ENCODE measurements at regions not wholly inside any gene's neighbourhood (a gene's known extent, or its start where the extent isn't known, plus 50 kb on each side); places are given as distances from the start of the nearest gene placed in this dataset.

GRCh38 chr3:72340476-72341379, 507.5 kb downstream of the SHQ1 start:
- no peaks in the 10 kb centered on the region for H3K36me3 ChIP-seq (ENCODE audit: insufficient read depth, low read length)
- peaks cover 47% of the 10 kb centered on the region for H3K4me1 ChIP-seq (ENCODE audit: insufficient read depth, low read length)
- H3K27ac ChIP-seq (ENCODE audit: low read depth, low read length), result no peak overlapping the region
- H3K27me3 ChIP-seq (ENCODE audit: control insufficient read depth in 1 of 2, insufficient read depth in 2 of 2, low read length in 2 of 2), result no peaks in the 10 kb centered on the region
- H3K9me3 ChIP-seq (ENCODE audit: low read length), result no peaks in the 10 kb centered on the region
- no peak overlapping the region for H3K4me3 ChIP-seq (ENCODE audit: low read depth in 1 of 2, low read length in 2 of 2)
- H3K9ac ChIP-seq (ENCODE audit: low read length), result no peak overlapping the region

- Histone ChIP-seq H3K27ac (ENCODE audit: low read depth, low read length) (no peak overlapping the region), H3K4me3 (ENCODE audit: low read depth in 1 of 2, low read length in 2 of 2) (no peak overlapping the region), H3K9ac (ENCODE audit: low read length) (no peak overlapping the region), H3K4me1 (ENCODE audit: insufficient read depth, low read length) (peaks cover 49% of the 10 kb centered on the region), H3K27me3 (ENCODE audit: control insufficient read depth in 1 of 2, insufficient read depth in 2 of 2, low read length in 2 of 2) (no peaks in the 10 kb centered on the region), H3K9me3 (ENCODE audit: low read length) (no peaks in the 10 kb centered on the region), H3K36me3 (ENCODE audit: insufficient read depth, low read length) (no peaks in the 10 kb centered on the region)
Measured at GRCh38 chr3:72340056-72340455, 508.2 kb downstream of the SHQ1 start.

DNA sequence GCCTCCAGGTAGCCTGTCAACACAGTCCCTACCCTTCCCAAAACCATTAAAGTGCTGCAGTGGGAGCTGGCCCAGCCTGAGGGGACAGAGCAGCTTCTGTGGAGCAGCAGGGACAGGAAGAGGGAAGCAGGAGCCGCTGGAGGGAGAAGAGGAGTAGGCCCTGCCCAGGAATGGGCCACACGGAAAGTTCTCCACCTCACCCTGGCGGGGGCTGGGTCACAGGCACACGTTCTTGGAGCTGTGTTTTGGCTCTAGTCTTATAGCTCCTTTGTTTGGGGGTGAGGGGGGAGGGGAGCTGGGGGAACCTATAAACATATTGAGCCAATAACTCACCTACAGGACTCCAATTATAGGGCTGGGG, 508.6 kb downstream of the SHQ1 start:
- H3K36me3 ChIP-seq (ENCODE audit: insufficient read depth, low read length), result no peaks in the 10 kb centered on the region
- no peaks in the 10 kb centered on the region for H3K9me3 ChIP-seq (ENCODE audit: low read length)
- H3K27me3 ChIP-seq (ENCODE audit: control insufficient read depth in 1 of 2, insufficient read depth in 2 of 2, low read length in 2 of 2), result no peaks in the 10 kb centered on the region
- H3K27ac ChIP-seq (ENCODE audit: low read depth, low read length), result no peak overlapping the region
- H3K4me3 ChIP-seq (ENCODE audit: low read depth in 1 of 2, low read length in 2 of 2), result no peak overlapping the region
- H3K4me1 ChIP-seq (ENCODE audit: insufficient read depth, low read length), result peaks cover 53% of the 10 kb centered on the region
- no peak overlapping the region for H3K9ac ChIP-seq (ENCODE audit: low read length)

DNA sequence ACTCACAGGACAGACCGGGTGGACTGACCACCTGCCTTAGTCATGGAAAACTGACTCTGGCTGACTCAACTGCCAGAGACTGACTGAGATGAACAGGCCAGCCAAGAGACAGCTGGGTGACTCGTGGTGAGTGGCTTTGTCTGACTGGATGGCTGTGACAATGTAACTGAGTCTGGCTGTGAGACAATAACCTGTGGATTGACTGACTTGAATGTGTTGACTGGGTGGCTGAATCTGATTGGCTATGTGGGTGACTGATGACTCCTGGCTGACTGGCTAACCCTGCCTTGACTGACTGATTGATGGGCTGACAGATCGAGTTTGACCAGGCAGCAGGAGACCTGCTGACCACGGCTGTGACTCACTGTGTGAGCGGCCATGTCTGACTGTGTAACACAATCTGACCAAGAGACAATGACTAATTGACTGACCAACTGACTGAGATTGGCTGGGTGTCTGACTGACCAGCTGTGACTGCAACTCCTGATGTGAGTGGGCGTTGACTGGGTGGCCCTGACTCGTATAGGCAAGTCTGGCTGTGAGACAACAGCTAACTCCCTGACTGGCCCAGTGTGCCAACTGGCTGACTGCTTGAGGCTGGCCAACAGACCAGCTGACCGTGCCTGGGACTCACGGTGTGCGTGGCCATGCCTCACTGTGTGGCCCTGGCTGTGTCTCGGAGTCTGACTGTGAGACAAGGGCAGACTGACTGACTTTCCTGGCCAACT, 509.1 kb downstream of the SHQ1 start:
- Histone ChIP-seq H3K9ac (ENCODE audit: low read length) (no peak overlapping the region), H3K4me3 (ENCODE audit: low read depth in 1 of 2, low read length in 2 of 2) (no peak overlapping the region), H3K27me3 (ENCODE audit: control insufficient read depth in 1 of 2, insufficient read depth in 2 of 2, low read length in 2 of 2) (no peaks in the 10 kb centered on the region), H3K9me3 (ENCODE audit: low read length) (no peaks in the 10 kb centered on the region), H3K27ac (ENCODE audit: low read depth, low read length) (no peak overlapping the region), H3K36me3 (ENCODE audit: insufficient read depth, low read length) (no peaks in the 10 kb centered on the region), H3K4me1 (ENCODE audit: insufficient read depth, low read length) (peaks cover 56% of the 10 kb centered on the region)

- Histone ChIP-seq H3K36me3 (ENCODE audit: insufficient read depth, low read length) (no peaks in the 10 kb centered on the region), H3K4me1 (ENCODE audit: insufficient read depth, low read length) (peaks cover 56% of the 10 kb centered on the region)
Measured at GRCh38 chr3:72338082-72338941, 509.9 kb downstream of the SHQ1 start.

DNA sequence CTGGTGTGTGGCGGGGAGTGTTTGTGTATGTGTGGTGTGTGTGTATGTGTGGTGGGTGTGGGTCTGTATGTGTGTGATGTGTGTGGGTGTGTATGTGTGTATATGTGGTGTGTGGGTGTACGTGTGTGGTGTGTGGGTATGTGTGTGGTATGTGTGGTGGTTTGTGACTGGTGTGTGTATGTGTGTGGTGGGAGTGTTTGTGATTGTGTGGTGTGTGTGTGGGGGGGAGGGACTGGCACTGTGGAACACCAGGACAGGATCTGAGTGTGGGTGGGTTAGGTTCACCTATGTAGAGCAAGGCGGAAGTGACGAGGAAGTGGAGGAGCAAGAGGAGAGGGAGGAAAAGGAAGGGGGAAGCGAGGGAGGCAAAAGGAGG, 510.8 kb downstream of the SHQ1 start:
- Histone ChIP-seq H3K27ac (ENCODE audit: low read depth, low read length) (no peak overlapping the region), H3K9ac (ENCODE audit: low read length) (no peak overlapping the region), H3K9me3 (ENCODE audit: low read length) (no peaks in the 10 kb centered on the region), H3K4me3 (ENCODE audit: low read depth in 1 of 2, low read length in 2 of 2) (peak overlapping the region in 1 of 2 donors; percentile 6), H3K27me3 (ENCODE audit: control insufficient read depth in 1 of 2, insufficient read depth in 2 of 2, low read length in 2 of 2) (no peaks in the 10 kb centered on the region), H3K4me1 (ENCODE audit: insufficient read depth, low read length) (peaks cover 56% of the 10 kb centered on the region), H3K36me3 (ENCODE audit: insufficient read depth, low read length) (no peaks in the 10 kb centered on the region)

More at GRCh38 chr3:72338082-72338941, 509.9 kb downstream of the SHQ1 start:
- Histone ChIP-seq H3K9me3 (ENCODE audit: low read length) (no peaks in the 10 kb centered on the region), H3K27ac (ENCODE audit: low read depth, low read length) (no peak overlapping the region), H3K4me3 (ENCODE audit: low read depth in 1 of 2, low read length in 2 of 2) (no peak overlapping the region), H3K27me3 (ENCODE audit: control insufficient read depth in 1 of 2, insufficient read depth in 2 of 2, low read length in 2 of 2) (no peaks in the 10 kb centered on the region), H3K9ac (ENCODE audit: low read length) (no peak overlapping the region)

DNA sequence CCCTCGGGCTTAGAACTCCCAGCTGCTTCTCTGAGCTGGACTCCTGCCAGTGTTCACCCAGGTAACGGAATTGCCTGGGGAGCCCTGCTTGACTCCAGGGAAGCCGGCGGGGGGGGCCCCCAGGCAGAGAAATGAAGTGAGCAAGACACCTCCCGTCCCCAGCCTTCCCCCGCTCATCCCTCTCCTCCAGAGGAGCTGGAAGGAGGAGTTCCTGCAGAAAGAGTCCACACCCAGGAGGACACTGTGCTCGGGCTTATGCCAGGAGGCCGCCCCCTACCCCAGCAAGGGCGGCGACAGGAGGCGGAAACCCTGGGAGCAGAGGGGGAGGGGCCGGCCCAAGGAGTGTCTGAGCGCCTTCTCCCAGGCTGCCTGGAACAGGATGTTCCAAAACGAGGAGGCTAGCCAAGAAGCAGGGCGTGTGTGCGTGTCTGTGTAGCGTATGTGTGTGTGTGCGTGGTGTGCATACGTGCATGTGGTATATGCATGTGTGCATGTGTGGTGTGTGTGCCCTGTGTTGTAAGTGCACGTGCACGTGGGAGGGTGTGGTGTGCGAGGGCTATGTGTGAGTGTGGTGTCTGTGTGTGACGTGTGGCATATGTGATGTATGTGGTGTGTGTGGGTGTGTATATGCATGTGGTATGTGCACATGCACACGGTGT, 511.3 kb downstream of the SHQ1 start:
- H3K4me1 ChIP-seq (ENCODE audit: insufficient read depth, low read length), result peaks cover 53% of the 10 kb centered on the region
- H3K4me3 ChIP-seq (ENCODE audit: low read depth in 1 of 2, low read length in 2 of 2), result peak overlapping the region in 1 of 2 donors; percentile 6
- H3K36me3 ChIP-seq (ENCODE audit: insufficient read depth, low read length), result no peaks in the 10 kb centered on the region
- no peaks in the 10 kb centered on the region for H3K9me3 ChIP-seq (ENCODE audit: low read length)
- no peaks in the 10 kb centered on the region for H3K27me3 ChIP-seq (ENCODE audit: control insufficient read depth in 1 of 2, insufficient read depth in 2 of 2, low read length in 2 of 2)
- peak overlapping the region; percentile 37 for H3K27ac ChIP-seq (ENCODE audit: low read depth, low read length)
- H3K9ac ChIP-seq (ENCODE audit: low read length), result no peak overlapping the region

DNA sequence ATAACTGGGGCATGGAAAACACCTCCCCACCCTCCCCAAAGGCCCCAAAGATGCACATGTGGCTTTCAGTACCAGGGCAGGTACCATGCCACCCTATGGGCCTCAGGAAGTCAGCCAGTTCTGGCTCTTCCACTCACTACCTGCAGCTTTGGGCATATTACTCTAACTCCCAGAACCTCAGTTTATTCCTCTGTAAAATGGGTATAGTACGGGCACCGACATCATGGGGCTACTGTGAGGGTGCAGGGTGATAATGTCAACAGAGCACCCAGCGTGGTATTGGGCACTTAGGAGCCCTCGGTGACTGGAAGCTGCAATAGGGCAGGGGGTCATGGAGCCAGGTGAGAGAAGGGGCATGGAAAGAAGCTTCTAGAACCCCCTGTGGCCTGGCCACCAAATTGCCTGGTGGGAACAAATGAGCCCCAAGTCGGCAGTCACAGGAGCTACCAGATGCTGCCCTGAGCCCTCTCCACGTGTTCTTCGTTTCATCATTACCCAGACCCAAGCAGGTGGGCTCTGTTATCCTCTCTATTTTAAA, 512.1 kb downstream of the SHQ1 start:
- peak overlapping the region in 1 of 2 donors; percentile 6 for H3K4me3 ChIP-seq (ENCODE audit: low read depth in 1 of 2, low read length in 2 of 2)
- H3K27ac ChIP-seq (ENCODE audit: low read depth, low read length), result peak overlapping the region; percentile 37
- no peaks in the 10 kb centered on the region for H3K27me3 ChIP-seq (ENCODE audit: control insufficient read depth in 1 of 2, insufficient read depth in 2 of 2, low read length in 2 of 2)
- H3K9ac ChIP-seq (ENCODE audit: low read length), result no peak overlapping the region
- no peaks in the 10 kb centered on the region for H3K9me3 ChIP-seq (ENCODE audit: low read length)
- no peaks in the 10 kb centered on the region for H3K36me3 ChIP-seq (ENCODE audit: insufficient read depth, low read length)
- H3K4me1 ChIP-seq (ENCODE audit: insufficient read depth, low read length), result peaks cover 46% of the 10 kb centered on the region

- H3K9me3 ChIP-seq (ENCODE audit: low read length), result no peaks in the 10 kb centered on the region
- H3K9ac ChIP-seq (ENCODE audit: low read length), result no peak overlapping the region
- no peak overlapping the region for H3K4me3 ChIP-seq (ENCODE audit: low read depth in 1 of 2, low read length in 2 of 2)
- H3K36me3 ChIP-seq (ENCODE audit: insufficient read depth, low read length), result no peaks in the 10 kb centered on the region
- no peak overlapping the region for H3K27ac ChIP-seq (ENCODE audit: low read depth, low read length)
- no peaks in the 10 kb centered on the region for H3K27me3 ChIP-seq (ENCODE audit: control insufficient read depth in 1 of 2, insufficient read depth in 2 of 2, low read length in 2 of 2)
- H3K4me1 ChIP-seq (ENCODE audit: insufficient read depth, low read length), result peaks cover 40% of the 10 kb centered on the region
Measured at GRCh38 chr3:72335458-72336095, 512.7 kb downstream of the SHQ1 start.

DNA sequence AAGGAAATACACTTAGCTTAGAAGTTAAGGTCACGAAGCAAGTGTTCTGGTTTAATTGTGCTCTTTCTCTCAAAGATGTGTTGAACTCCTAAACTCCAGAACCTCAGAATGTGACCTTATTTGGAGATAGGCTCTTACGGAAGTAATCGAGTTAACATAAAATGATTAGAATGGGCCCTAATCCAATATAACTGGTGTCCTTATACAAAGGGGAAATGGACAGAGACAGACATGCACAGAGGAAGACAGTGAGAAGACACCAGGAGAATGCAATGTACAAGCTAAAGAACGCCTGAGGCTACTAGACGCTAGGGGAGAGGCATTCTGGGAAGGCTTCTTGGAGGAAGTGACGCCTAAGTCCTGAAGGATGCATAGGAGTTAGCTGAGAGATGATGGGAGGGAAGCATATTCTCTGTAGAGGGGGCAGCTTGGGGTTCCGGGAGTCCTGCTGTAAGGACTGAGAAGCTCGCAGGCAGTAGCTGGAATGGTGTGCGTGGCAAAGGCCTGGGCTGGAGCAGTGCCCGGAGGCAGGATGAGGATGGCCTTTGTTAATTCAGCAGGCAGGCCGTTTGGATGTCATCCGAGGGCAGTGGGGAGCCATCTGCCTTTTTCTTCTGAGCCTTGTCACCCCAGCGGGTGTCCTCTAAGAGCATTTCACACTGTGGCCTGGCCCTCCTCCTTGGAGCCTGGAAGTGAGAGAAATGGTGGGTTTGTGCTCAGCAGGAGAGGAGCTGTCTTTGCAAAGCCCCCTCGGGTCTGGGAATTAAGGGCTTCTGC, 513.4 kb downstream of the SHQ1 start:
- Histone ChIP-seq H3K4me3 (ENCODE audit: low read depth in 1 of 2, low read length in 2 of 2) (no peak overlapping the region), H3K27me3 (ENCODE audit: control insufficient read depth in 1 of 2, insufficient read depth in 2 of 2, low read length in 2 of 2) (no peaks in the 10 kb centered on the region), H3K9me3 (ENCODE audit: low read length) (no peaks in the 10 kb centered on the region), H3K9ac (ENCODE audit: low read length) (no peak overlapping the region), H3K4me1 (ENCODE audit: insufficient read depth, low read length) (peaks cover 34% of the 10 kb centered on the region), H3K36me3 (ENCODE audit: insufficient read depth, low read length) (no peaks in the 10 kb centered on the region), H3K27ac (ENCODE audit: low read depth, low read length) (no peak overlapping the region)

Data from muscle layer of colon (tissue), 2 donors.